K562 (cell line): ENCODE measurements at regions not wholly inside any gene's neighbourhood (a gene's known extent, or its start where the extent isn't known, plus 50 kb on each side); places are given as distances from the start of the nearest gene placed in this dataset.

Experiments
- ARID4B ChIP-seq: sonication (generic); formaldehyde crosslinking; IDR thresholded peaks from 2 replicates; pipeline ENCODE4 v1.8.0; 2022; ENCODE audit warnings: mild to moderate bottlenecking, missing genetic modification reagents
- EWSR1 ChIP-seq: fragments of 450-650 bp; IDR thresholded peaks from 2 replicates; pipeline ENCODE4 v1.6.1; 2018; ENCODE audit warnings: borderline replicate concordance, mild to moderate bottlenecking, low read depth, moderate library complexity; ENCODE audit not compliant: partially characterized antibody
- MGA ChIP-seq: fragments of 450-650 bp; IDR thresholded peaks from 2 replicates; pipeline ENCODE4 v1.6.1; 2016; ENCODE audit warnings: mild to moderate bottlenecking, moderate library complexity
- MLX ChIP-seq, 2 experiments: fragments of 450-650 bp in 1 of 2; sonication (generic) in 1 of 2; formaldehyde crosslinking; conservative IDR thresholded peaks; 2 replicates each; pipeline versions ENCODE4 v1.4.0 to v1.8.1; 2020 to 2022; ENCODE audit warnings: mild to moderate bottlenecking in 1 of 2, missing genetic modification reagents in 1 of 2
- NCOA6 ChIP-seq: fragments of 450-650 bp; IDR thresholded peaks from 2 replicates; pipeline ENCODE4 v1.6.1; 2017; ENCODE audit warnings: mild to moderate bottlenecking
- SREBF1 ChIP-seq: fragments of 150-350 bp; IDR thresholded peaks from 2 replicates; pipeline ENCODE4 v1.6.1; 2014; ENCODE audit warnings: antibody characterized with exemption, low read depth, low read length, borderline replicate concordance
- ZFP30 ChIP-seq: fragments of 250-450 bp; sonication (Bioruptor Pico); IDR thresholded peaks from 2 replicates; pipeline ENCODE4 v1.8.0; 2022; ENCODE audit warnings: moderate library complexity, mild to moderate bottlenecking, inconsistent platforms, borderline replicate concordance
- ZNF212 ChIP-seq: fragments of 450-650 bp; formaldehyde crosslinking; IDR thresholded peaks from 2 replicates; pipeline ENCODE4 v1.4.0; 2020; ENCODE audit warnings: mild to moderate bottlenecking

- no peak for TF ChIP-seq ARID4B (CRISPR knock-in tag)
- TF ChIP-seq NCOA6: no peak
- no peak for TF ChIP-seq MLX (CRISPR knock-in tag; conservative IDR thresholded peaks at IDR 0.05)
- TF ChIP-seq EWSR1: no peak
- TF ChIP-seq MGA: 0 out of 2 replicates have a peak, but pooled peaks have one; percentile 27
- TF ChIP-seq ZNF212: no peak
- TF ChIP-seq SREBF1: no peak
- TF ChIP-seq ZFP30 (CRISPR knock-in tag): no peak
Observed at GRCh38 chr7:27361522-27361921, 118.9 kb downstream of the EVX1 start (continued).
